Tibial artery (tissue), 4 donors: ENCODE measurements at regions not wholly inside any gene's neighbourhood (a gene's known extent, or its start where the extent isn't known, plus 50 kb on each side); places are given as distances from the start of the nearest gene placed in this dataset.
"Not testable (repeated sequence)": the region's sequence is repeated elsewhere in the genome, so short reads cannot be mapped to it uniquely, and the experiment has no call there.

ENCODE experiments used
- DNase-seq, 2 donors: peaks; one replicate each; pipeline ENCODE4 v3.0.0-alpha.2; 2019
- H3K27ac ChIP-seq, 2 donors: fragments of 200-600 bp; sonication (generic) in 1 of 2; 1 replicate in 1 of 2; 2 replicates in 1 of 2; pipeline ENCODE4 v1.5.1; 2018 to 2019; ENCODE audit warnings: mild to moderate bottlenecking in 1 of 2
- H3K27me3 ChIP-seq, 2 donors: fragments of 200-600 bp; sonication (generic) in 1 of 2; one replicate each; pipeline versions ENCODE4 v1.5.1 to v1.6.0; 2016 to 2019
- H3K36me3 ChIP-seq, 3 donors: fragments of 200-600 bp; sonication (generic) in 2 of 3; one replicate each; pipeline ENCODE4 v1.5.1; 2016 to 2019; ENCODE audit warnings: mild to moderate bottlenecking in 2 of 3
- H3K4me1 ChIP-seq, 4 donors: fragments of 200-600 bp; sonication (generic) in 2 of 4; 1 replicate in 3 of 4; 2 replicates in 1 of 4; pipeline ENCODE4 v1.5.1; 2016 to 2019
- H3K4me3 ChIP-seq, 2 donors: fragments of 200-600 bp; sonication (generic) in 1 of 2; 1 replicate in 1 of 2; 2 replicates in 1 of 2; pipeline ENCODE4 v1.5.1; 2018 to 2019; ENCODE audit warnings: mild to moderate bottlenecking in 2 of 2
- H3K9me3 ChIP-seq, 3 donors: fragments of 200-600 bp; sonication (generic) in 1 of 3; one replicate each; pipeline ENCODE4 v1.5.1; 2016 to 2019
- intact Hi-C: fragments of 100-400 bp; cut with DNase I; formaldehyde crosslinking; loops from one replicate; pipeline ENCODE4 v1.15.0; 2023; ENCODE audit warnings: low total_unique reads
- TF ChIP-seq, protein P1 (sequence below), 2 experiments: fragments of 200-600 bp in 1 of 2; fragments of 450-650 bp in 1 of 2; IDR thresholded peaks; one replicate each; pipeline ENCODE4 v1.5.1; 2017 to 2019; ENCODE audit warnings: antibody characterized with exemption in 2 of 2, mild to moderate bottlenecking in 1 of 2, moderate library complexity in 1 of 2

DNA sequence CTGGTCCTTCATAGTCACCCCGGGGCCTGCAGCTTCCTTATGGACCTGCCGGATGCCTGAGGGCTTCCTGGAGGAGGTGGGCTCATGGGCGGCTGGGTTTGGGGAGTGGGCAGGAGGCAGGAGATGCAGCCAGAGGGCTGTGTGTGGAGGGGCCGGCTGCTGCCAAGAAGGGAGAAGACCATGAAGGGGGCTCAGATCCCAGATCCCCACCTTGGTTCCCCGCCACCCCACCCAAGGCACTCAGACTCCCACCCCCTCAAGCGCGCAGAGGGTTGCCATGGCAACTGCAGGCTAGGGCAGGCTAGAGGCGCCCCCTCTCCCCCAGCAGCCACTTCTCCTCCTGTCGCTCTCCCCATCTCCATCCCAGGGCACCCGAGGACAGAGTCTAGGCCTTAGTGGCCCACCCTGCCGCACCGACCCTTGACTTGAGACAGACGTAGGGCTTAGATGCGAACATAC, 104.5 kb downstream of the CRLF3 start:
- TF ChIP-seq, protein P1, sequence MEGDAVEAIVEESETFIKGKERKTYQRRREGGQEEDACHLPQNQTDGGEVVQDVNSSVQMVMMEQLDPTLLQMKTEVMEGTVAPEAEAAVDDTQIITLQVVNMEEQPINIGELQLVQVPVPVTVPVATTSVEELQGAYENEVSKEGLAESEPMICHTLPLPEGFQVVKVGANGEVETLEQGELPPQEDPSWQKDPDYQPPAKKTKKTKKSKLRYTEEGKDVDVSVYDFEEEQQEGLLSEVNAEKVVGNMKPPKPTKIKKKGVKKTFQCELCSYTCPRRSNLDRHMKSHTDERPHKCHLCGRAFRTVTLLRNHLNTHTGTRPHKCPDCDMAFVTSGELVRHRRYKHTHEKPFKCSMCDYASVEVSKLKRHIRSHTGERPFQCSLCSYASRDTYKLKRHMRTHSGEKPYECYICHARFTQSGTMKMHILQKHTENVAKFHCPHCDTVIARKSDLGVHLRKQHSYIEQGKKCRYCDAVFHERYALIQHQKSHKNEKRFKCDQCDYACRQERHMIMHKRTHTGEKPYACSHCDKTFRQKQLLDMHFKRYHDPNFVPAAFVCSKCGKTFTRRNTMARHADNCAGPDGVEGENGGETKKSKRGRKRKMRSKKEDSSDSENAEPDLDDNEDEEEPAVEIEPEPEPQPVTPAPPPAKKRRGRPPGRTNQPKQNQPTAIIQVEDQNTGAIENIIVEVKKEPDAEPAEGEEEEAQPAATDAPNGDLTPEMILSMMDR (IDR thresholded peaks at IDR 0.05), result no peak
- no peaks in the 10 kb centered on the region for H3K36me3 ChIP-seq
- H3K27ac ChIP-seq, result no peak overlapping the region
- DNase-seq, result peak in 1 of 2 donors; percentile 58
- no peaks in the 10 kb centered on the region for H3K9me3 ChIP-seq
- H3K27me3 ChIP-seq, result no peaks in the 10 kb centered on the region
- H3K4me3 ChIP-seq, result no peak overlapping the region
- intact Hi-C loops, result no loop called here
- no peaks in the 10 kb centered on the region for H3K4me1 ChIP-seq

DNA sequence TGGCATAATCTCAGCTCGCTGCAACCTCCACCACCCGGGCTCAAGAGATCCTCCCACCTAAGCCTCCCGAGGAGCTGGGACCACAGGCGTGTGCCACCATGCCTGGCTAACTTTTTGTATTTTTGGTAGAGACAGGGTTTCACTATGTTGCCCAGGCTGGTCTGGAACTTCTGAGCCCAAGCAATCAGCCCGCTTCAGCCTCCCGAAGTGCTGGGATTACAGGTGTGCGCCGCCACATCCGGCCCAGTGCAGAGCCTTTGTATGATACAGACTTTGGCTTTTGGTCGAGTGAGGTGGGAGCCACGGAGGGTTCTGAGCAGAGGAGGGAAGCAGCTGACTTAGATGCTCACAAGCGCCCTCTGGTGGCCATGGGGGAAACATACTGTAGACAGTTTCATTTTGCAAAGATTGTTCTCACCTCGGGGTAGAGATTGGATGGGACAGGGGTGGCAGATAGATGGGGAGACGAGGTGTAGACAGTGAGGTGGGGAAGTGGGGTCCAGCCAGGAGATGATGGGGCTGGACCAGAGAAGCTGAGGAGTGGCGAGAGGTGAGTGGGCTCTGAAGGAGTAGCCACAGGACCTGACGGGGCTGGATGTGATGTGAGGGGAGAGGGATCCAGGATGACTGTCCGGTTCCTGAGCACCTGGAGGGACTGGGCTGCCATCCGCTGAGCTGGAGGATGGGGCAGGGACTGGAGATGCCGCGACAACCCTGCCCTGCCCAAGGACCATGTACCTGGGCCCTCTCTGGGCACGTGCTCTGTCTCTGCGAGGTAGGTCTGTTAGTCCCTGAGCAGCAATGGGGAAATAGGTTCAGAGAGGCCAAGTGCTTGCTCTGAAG, 105.1 kb downstream of the CRLF3 start:
- TF ChIP-seq, protein P1 (IDR thresholded peaks at IDR 0.05), result peak; percentile 50 to 55
- H3K27me3 ChIP-seq, H3K4me3 ChIP-seq, intact Hi-C loops, H3K36me3 ChIP-seq, H3K27ac ChIP-seq, H3K9me3 ChIP-seq, H3K4me1 ChIP-seq: not testable (repeated sequence)
- DNase-seq, result peak in 1 of 2 donors; percentile 74

DNA sequence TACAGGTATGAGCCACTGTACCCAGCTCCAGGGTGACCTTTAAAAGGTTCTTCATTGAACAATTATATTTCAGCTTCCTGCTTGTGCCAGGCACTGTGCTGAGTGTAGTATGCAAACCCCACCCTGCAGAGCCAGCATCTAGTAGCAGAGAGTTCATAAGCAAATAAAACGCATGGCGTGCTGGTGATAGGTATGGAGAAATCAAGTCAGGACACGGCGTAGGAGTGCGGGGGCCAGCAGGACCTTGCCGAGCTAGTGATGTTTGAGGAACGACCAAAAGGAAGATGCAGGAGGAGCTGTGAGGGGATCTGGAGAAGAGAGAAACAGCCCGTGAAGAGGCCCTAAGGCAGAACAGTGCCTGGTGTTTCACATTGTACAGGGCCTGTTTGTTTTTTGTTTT, 105.8 kb downstream of the CRLF3 start:
- H3K4me3 ChIP-seq, H3K4me1 ChIP-seq, H3K9me3 ChIP-seq, intact Hi-C loops, H3K36me3 ChIP-seq, H3K27ac ChIP-seq, H3K27me3 ChIP-seq: not testable (repeated sequence)
- DNase-seq, result peak in 1 of 2 donors; percentile 34

DNA sequence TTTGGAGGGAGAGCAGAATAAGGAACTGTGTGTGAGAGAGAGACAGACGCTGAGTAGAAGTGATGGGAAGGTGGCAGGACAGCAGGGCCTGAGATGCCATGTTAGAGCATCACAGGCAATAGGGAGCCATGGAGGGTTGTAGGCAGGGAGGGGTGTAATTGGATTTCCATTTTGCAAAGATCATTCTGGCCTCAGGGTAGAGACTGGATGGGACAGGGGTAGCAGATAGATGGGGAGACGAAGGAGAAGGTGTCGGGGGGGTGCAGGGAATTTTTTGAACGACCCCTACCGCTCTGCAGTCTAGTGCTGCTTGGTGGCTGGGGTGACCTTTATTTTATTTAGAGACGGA, 106.4 kb downstream of the CRLF3 start:
- intact Hi-C loops, H3K4me3 ChIP-seq, H3K27me3 ChIP-seq, H3K4me1 ChIP-seq, H3K9me3 ChIP-seq, H3K36me3 ChIP-seq, H3K27ac ChIP-seq: not testable (repeated sequence)
- peak in 1 of 2 donors; percentile 3 for DNase-seq

DNA sequence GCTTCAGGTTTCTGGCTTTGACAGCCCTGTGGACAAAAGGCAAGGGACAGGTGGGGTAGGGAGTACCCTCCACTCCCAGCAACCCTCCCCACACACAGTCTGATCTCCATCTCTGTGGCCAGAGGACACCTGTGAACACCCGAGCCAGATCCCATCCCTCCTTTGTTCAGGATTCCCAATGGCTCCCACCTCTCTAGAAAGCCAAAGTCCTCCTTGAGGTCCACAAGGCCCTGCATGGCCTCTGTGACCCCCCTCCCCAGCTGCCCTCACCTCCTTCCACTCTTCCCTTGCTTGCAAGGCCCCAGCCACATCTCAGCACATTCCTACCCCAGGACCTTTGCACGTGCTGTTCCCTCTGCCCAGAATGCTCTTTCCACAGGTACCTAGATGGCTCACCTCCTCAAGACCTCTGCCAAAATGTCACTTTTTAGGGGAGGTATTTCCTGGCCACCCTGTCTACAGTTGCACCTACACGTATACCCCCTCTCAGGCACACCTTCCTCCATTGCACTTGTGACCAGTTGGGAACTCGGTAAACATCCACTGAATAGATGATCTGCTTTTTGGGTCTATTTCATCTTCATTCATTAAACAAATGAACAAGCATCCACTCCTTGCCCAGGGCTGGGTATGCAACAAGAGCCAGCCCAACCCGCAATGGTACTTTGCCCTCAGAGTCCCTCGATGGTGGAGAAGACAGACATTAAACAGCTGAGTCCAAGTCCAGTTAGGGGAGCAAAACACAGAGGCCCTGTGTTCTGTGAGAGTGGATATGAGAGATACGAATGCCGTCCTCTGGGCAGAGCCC, 107.0 kb downstream of the CRLF3 start:
- Histone ChIP-seq H3K4me1 (no peaks in the 10 kb centered on the region), H3K9me3 (no peaks in the 10 kb centered on the region), H3K4me3 (no peak overlapping the region), H3K27ac (no peak overlapping the region), H3K27me3 (no peaks in the 10 kb centered on the region), H3K36me3 (no peaks in the 10 kb centered on the region)
- intact Hi-C loops, result no loop called here
- peak in 1 of 2 donors; percentile 33 for DNase-seq
- TF ChIP-seq, protein P1 (IDR thresholded peaks at IDR 0.05), result no peak

DNA sequence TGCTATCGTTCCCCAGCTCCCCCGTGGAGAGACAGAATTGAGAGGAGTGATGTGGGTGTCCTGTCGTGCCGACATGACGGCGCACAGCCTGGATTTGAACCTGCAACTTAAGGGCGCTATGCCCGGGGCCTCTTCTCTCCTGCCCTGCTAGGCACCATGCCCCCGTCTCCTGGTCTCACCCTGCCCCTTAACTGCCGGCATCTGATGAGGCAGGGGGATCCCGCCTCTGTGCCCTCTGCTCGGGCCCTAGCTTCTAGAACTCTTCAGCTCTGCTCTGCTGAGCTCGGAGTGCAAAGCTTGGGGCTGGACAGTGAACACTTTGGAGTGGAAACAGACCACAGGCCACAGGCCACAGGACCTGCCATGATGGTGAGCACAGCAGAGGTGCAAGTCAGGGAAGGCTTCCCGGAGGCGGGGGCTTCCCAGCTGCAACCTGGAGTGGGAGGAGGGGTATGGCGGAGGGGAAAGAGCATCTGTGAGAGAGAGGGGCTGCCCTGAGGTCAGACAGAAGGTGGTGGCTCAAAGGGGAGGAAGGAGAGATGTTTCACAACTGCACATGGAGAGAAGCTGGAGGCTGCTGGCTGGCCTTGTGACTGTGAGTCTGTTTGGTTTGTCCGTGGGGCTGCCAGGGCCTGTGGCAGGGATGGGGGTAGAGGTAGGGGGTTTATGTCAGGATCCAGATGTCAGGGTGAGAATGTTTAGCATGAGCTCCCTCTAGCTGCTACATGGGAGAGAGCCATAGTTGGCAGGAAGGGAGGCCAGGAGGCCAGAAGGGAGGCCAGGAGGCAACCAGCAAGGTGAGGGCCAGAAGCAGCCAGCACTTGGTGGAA, 107.8 kb downstream of the CRLF3 start:
- H3K36me3 ChIP-seq, result no peaks in the 10 kb centered on the region
- no peak overlapping the region for H3K27ac ChIP-seq
- no peaks in the 10 kb centered on the region for H3K27me3 ChIP-seq
- peak in 1 of 2 donors; percentile 55 for DNase-seq
- intact Hi-C loops, result no loop called here
- no peaks in the 10 kb centered on the region for H3K4me1 ChIP-seq
- TF ChIP-seq, protein P1 (IDR thresholded peaks at IDR 0.05), result no peak
- H3K4me3 ChIP-seq, result no peak overlapping the region
- no peaks in the 10 kb centered on the region for H3K9me3 ChIP-seq
